Hepatocyte (in vitro differentiated cells): ENCODE measurements at regions not wholly inside any gene's neighbourhood (a gene's known extent, or its start where the extent isn't known, plus 50 kb on each side); places are given as distances from the start of the nearest gene placed in this dataset.

Experiments
- CTCF ChIP-seq: fragments of 200-600 bp; sonication (generic); IDR thresholded peaks from 2 replicates; pipeline ENCODE4 v1.5.1; 2016; ENCODE audit warnings: antibody characterized with exemption, mild to moderate bottlenecking; ENCODE audit not compliant: poor library complexity
- EZH2 ChIP-seq: fragments of 200-600 bp; sonication (generic); IDR thresholded peaks from 2 replicates; pipeline ENCODE4 v1.6.1; 2016; ENCODE audit warnings: antibody characterized with exemption, mild to moderate bottlenecking, borderline replicate concordance
- EZH2phosphoT487 ChIP-seq: fragments of 200-600 bp; sonication (generic); IDR thresholded peaks from one replicate; pipeline ENCODE4 v1.6.1; 2018; ENCODE audit warnings: antibody characterized with exemption, mild to moderate bottlenecking, low read depth, moderate library complexity; ENCODE audit not compliant: unreplicated experiment, severe bottlenecking

DNA sequence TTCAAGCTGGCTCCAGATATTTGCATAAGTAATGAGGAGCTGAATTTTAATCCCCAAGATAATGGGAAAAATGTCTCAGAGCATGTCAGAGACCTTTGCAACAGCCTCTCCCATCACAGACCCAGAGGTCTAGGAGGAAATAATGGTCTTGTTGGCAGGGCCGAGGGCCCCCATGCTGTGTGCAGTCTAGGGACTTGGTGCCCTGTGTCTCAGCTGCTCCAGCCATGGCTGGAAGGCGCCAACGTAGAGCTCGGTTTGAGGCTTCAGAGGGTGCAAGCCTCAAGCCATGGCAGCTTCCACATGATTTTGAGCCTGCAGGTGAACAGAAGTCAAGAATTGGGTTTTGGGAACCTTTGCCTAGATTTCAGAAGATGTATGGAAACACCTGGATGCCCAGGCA, 134.7 kb downstream of the LYPLAL1 start:
- TF ChIP-seq EZH2phosphoT487 (no peak), CTCF (no peak), EZH2 (no peak)
